ENCODE measurements at regions not wholly inside any gene's neighbourhood (a gene's known extent, or its start where the extent isn't known, plus 50 kb on each side); places are given as distances from the start of the nearest gene placed in this dataset.

- TF ChIP-seq CTCF (conservative IDR thresholded peaks at IDR 0.05) (no peak), ZFX (IDR thresholded peaks at IDR 0.05) (no peak)
These were observed 123.6 kb upstream of the PTPN1 start for GRCh38 chr20:50386641-50386960.
